ENCODE measurements at regions not wholly inside any gene's neighbourhood (a gene's known extent, or its start where the extent isn't known, plus 50 kb on each side); places are given as distances from the start of the nearest gene placed in this dataset.

GRCh38 chr20:12744037-12744436, 264.7 kb upstream of the SPTLC3 start (continued):
- TF ChIP-seq, protein P1, sequence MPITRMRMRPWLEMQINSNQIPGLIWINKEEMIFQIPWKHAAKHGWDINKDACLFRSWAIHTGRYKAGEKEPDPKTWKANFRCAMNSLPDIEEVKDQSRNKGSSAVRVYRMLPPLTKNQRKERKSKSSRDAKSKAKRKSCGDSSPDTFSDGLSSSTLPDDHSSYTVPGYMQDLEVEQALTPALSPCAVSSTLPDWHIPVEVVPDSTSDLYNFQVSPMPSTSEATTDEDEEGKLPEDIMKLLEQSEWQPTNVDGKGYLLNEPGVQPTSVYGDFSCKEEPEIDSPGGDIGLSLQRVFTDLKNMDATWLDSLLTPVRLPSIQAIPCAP (CRISPR knock-in tag; IDR thresholded peaks at IDR 0.05): no peak
- TF ChIP-seq, protein P2, sequence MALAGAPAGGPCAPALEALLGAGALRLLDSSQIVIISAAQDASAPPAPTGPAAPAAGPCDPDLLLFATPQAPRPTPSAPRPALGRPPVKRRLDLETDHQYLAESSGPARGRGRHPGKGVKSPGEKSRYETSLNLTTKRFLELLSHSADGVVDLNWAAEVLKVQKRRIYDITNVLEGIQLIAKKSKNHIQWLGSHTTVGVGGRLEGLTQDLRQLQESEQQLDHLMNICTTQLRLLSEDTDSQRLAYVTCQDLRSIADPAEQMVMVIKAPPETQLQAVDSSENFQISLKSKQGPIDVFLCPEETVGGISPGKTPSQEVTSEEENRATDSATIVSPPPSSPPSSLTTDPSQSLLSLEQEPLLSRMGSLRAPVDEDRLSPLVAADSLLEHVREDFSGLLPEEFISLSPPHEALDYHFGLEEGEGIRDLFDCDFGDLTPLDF (CRISPR knock-in tag; IDR thresholded peaks at IDR 0.05): no peak
- TF ChIP-seq NFYB (CRISPR knock-in tag; conservative IDR thresholded peaks at IDR 0.05; ENCODE audit: low read depth): no peak
- no peak for TF ChIP-seq NR2C2 (CRISPR knock-in tag; IDR thresholded peaks at IDR 0.05)
- TF ChIP-seq ZNF512 (CRISPR knock-in tag; IDR thresholded peaks at IDR 0.05; ENCODE audit: borderline replicate concordance): no peak
- TF ChIP-seq HMGXB4 (CRISPR knock-in tag; IDR thresholded peaks at IDR 0.05): no peak
- TF ChIP-seq KAT7 (CRISPR knock-in tag; IDR thresholded peaks at IDR 0.05; ENCODE audit: borderline replicate concordance): no peak
- TF ChIP-seq PREB (CRISPR knock-in tag; IDR thresholded peaks at IDR 0.05; ENCODE audit: borderline replicate concordance): no peak
- TF ChIP-seq ELF4 (CRISPR knock-in tag; IDR thresholded peaks at IDR 0.05; ENCODE audit: low read depth): no peak
- no peak for TF ChIP-seq ZNF416 (CRISPR knock-in tag; IDR thresholded peaks at IDR 0.05)
- no peak for TF ChIP-seq JAZF1 (CRISPR knock-in tag; IDR thresholded peaks at IDR 0.05)
- no peak for TF ChIP-seq NFATC4 (CRISPR knock-in tag; IDR thresholded peaks at IDR 0.05)
- TF ChIP-seq, protein P3, sequence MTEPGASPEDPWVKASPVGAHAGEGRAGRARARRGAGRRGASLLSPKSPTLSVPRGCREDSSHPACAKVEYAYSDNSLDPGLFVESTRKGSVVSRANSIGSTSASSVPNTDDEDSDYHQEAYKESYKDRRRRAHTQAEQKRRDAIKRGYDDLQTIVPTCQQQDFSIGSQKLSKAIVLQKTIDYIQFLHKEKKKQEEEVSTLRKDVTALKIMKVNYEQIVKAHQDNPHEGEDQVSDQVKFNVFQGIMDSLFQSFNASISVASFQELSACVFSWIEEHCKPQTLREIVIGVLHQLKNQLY (CRISPR knock-in tag; IDR thresholded peaks at IDR 0.05): no peak
- TF ChIP-seq ZNF263 (CRISPR knock-in tag; IDR thresholded peaks at IDR 0.05; ENCODE audit: low read depth): no peak
- no peak for TF ChIP-seq FOXK1 (CRISPR knock-in tag; IDR thresholded peaks at IDR 0.05)

DNA sequence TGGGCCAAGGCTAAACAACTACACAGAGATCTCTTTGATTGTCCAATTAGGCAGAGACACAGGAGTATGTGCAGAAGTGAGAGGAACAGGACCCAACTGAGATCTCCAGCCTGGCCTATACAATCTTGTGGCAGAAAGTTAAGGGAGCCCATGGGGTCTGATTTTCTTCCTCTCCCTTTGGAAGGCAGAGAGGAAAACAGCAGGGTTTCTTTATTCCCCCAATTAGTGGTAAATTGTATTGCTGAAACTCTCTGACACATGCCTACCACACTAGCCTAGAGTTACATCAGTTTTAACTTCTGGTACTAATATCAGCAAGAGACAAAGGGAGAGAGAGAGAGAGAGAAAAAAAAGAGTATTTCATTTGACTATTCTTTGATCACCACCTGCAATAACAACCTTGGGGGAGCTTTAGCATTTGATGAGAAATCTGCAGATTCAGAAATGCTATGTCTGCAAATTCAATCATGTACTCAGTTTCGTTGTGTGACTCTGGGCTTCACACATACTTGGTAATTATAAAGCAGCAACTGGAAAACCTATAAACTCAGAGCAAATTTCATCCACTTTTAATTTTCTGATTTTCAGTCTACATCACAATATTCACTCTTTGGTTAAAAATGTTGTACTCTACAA, 260.3 kb upstream of the SPTLC3 start:
- POLR2A ChIA-PET: interaction anchor here (0.6 kb wide), 1 partner anchor 376 kb away, joined by 3 read pairs; no protein-coding TSS in a partner anchor
- peak; percentile 50 for ATAC-seq

More for the DNA sequence above, 260.3 kb upstream of the SPTLC3 start:
- CTCF ChIA-PET: interaction anchor here (0.6 kb wide), 1 partner anchor 320 kb away, joined by 3 read pairs; no protein-coding TSS in a partner anchor
- H3K9me3 Mint-ChIP-seq: no peaks in the 10 kb centered on the region
- no peak for DNase-seq (ENCODE audit: low spot score)
- no peak overlapping the region for H3K4me3 Mint-ChIP-seq
- peaks cover 89% of the 10 kb centered on the region for H3K4me1 Mint-ChIP-seq
- H3K36me3 Mint-ChIP-seq: no peaks in the 10 kb centered on the region
- H3K27me3 Mint-ChIP-seq (ENCODE audit: low read depth): no peaks in the 10 kb centered on the region
- no peak for TF ChIP-seq NR3C1 (CRISPR knock-in tag; conservative IDR thresholded peaks at IDR 0.05; ENCODE audit: low read depth)
- TF ChIP-seq USF2 (CRISPR knock-in tag; IDR thresholded peaks at IDR 0.05): no peak
- no peak for TF ChIP-seq STAT6 (CRISPR knock-in tag; conservative IDR thresholded peaks at IDR 0.05; ENCODE audit: low read depth)
- no peak for TF ChIP-seq ESRRA (CRISPR knock-in tag; IDR thresholded peaks at IDR 0.05; ENCODE audit: borderline replicate concordance)
- TF ChIP-seq ELF4 (CRISPR knock-in tag; IDR thresholded peaks at IDR 0.05; ENCODE audit: low read depth): no peak
- TF ChIP-seq KAT7 (CRISPR knock-in tag; IDR thresholded peaks at IDR 0.05; ENCODE audit: borderline replicate concordance): no peak
- no peak for TF ChIP-seq ZBTB21 (CRISPR knock-in tag; IDR thresholded peaks at IDR 0.05; ENCODE audit: borderline replicate concordance)
- peak overlapping the region; percentile 66 for H3K27ac Mint-ChIP-seq

Data from WTC11 (cell line).